Vagina (tissue), 2 donors: ENCODE measurements at regions not wholly inside any gene's neighbourhood (a gene's known extent, or its start where the extent isn't known, plus 50 kb on each side); places are given as distances from the start of the nearest gene placed in this dataset.

ENCODE experiments used
- DNase-seq, 2 donors: peaks; one replicate each; pipeline ENCODE4 v3.0.0-alpha.2; 2017; ENCODE audit errors: extremely low spot score in 2 of 2
- H3K27ac ChIP-seq: fragments of 200-600 bp; sonication (generic); one replicate; pipeline ENCODE4 v1.5.1; 2019
- H3K27me3 ChIP-seq: fragments of 200-600 bp; sonication (generic); one replicate; pipeline ENCODE4 v1.5.1; 2019
- H3K36me3 ChIP-seq, 2 donors: fragments of 200-600 bp; sonication (generic); one replicate each; pipeline ENCODE4 v1.5.1; 2017 to 2019
- H3K4me1 ChIP-seq: fragments of 200-600 bp; sonication (generic); one replicate; pipeline ENCODE4 v1.5.1; 2019
- H3K4me3 ChIP-seq, 2 donors: fragments of 200-600 bp; sonication (generic); 1 replicate in 1 of 2; 2 replicates in 1 of 2; pipeline ENCODE4 v1.5.1; 2016 to 2019
- H3K9me3 ChIP-seq: fragments of 200-600 bp; sonication (generic); one replicate; pipeline ENCODE4 v1.5.1; 2019
- CTCF ChIP-seq, 3 experiments: fragments of 450-650 bp in 2 of 3; fragments of 200-600 bp in 1 of 3; sonication (generic) in 1 of 3; IDR thresholded peaks; one replicate each; pipeline ENCODE4 v1.5.1; 2017 to 2019; ENCODE audit warnings: antibody characterized with exemption in 3 of 3, mild to moderate bottlenecking in 2 of 3, moderate library complexity in 2 of 3
- POLR2A ChIP-seq, 2 donors: fragments of 450-650 bp; IDR thresholded peaks; one replicate each; pipeline ENCODE4 v1.6.1; 2017; ENCODE audit warnings: antibody characterized with exemption in 2 of 2, mild to moderate bottlenecking in 2 of 2, moderate library complexity in 2 of 2
- POLR2AphosphoS5 ChIP-seq, 2 donors: sonication (generic); formaldehyde crosslinking; IDR thresholded peaks; one replicate each; pipeline ENCODE4 v1.9.0; 2017; ENCODE audit warnings: antibody characterized with exemption in 2 of 2, mild to moderate bottlenecking in 2 of 2, low read depth in 1 of 2; ENCODE audit not compliant: insufficient read depth in 1 of 2
- intact Hi-C: fragments of 100-400 bp; cut with DNase I; formaldehyde crosslinking; loops from one replicate; pipeline ENCODE4 v1.15.1; 2023

- H3K4me1 ChIP-seq = peaks cover 31% of the 10 kb centered on the region
- no peak overlapping the region for H3K4me3 ChIP-seq
- H3K9me3 ChIP-seq = no peaks in the 10 kb centered on the region
- H3K36me3 ChIP-seq = no peaks in the 10 kb centered on the region
- no peak overlapping the region for H3K27ac ChIP-seq
- TF ChIP-seq POLR2A (IDR thresholded peaks at IDR 0.05) = no peak
- TF ChIP-seq POLR2AphosphoS5 (IDR thresholded peaks at IDR 0.05; ENCODE audit: insufficient read depth in 1 of 2, low read depth in 1 of 2) = no peak
- TF ChIP-seq CTCF (IDR thresholded peaks at IDR 0.05) = no peak
- intact Hi-C loops = no loop called here
- no peaks in the 10 kb centered on the region for H3K27me3 ChIP-seq
- no peak for DNase-seq
Measured at GRCh38 chr12:124635316-124635715, 67.9 kb upstream of the NCOR2 start.

GRCh38 chr12:124633365-124634362 lies 66.3 kb upstream of the NCOR2 start:
- H3K27me3 ChIP-seq = no peaks in the 10 kb centered on the region
- TF ChIP-seq POLR2AphosphoS5 (IDR thresholded peaks at IDR 0.05; ENCODE audit: insufficient read depth in 1 of 2, low read depth in 1 of 2) (no peak), CTCF (IDR thresholded peaks at IDR 0.05) (no peak), POLR2A (IDR thresholded peaks at IDR 0.05) (no peak)
- H3K36me3 ChIP-seq = no peaks in the 10 kb centered on the region
- intact Hi-C loops = no loop called here
- peaks cover 31% of the 10 kb centered on the region for H3K4me1 ChIP-seq
- H3K4me3 ChIP-seq = no peak overlapping the region
- H3K27ac ChIP-seq = no peak overlapping the region
- no peak for DNase-seq
- no peaks in the 10 kb centered on the region for H3K9me3 ChIP-seq

GRCh38 chr12:124632519-124632984 lies 65.1 kb upstream of the NCOR2 start:
- Histone ChIP-seq H3K27ac (no peak overlapping the region), H3K4me1 (peaks cover 24% of the 10 kb centered on the region), H3K27me3 (no peaks in the 10 kb centered on the region), H3K9me3 (no peaks in the 10 kb centered on the region), H3K36me3 (no peaks in the 10 kb centered on the region), H3K4me3 (no peak overlapping the region)
- intact Hi-C loops = no loop called here
- TF ChIP-seq POLR2AphosphoS5 (IDR thresholded peaks at IDR 0.05; ENCODE audit: insufficient read depth in 1 of 2, low read depth in 1 of 2) (no peak), POLR2A (IDR thresholded peaks at IDR 0.05) (no peak), CTCF (IDR thresholded peaks at IDR 0.05) (no peak)
- no peak for DNase-seq

- DNase-seq = no peak
- Histone ChIP-seq H3K36me3 (no peaks in the 10 kb centered on the region), H3K4me3 (no peak overlapping the region), H3K9me3 (no peaks in the 10 kb centered on the region), H3K4me1 (peaks cover 20% of the 10 kb centered on the region), H3K27me3 (no peaks in the 10 kb centered on the region), H3K27ac (no peak overlapping the region)
- TF ChIP-seq POLR2A (IDR thresholded peaks at IDR 0.05) (no peak), POLR2AphosphoS5 (IDR thresholded peaks at IDR 0.05; ENCODE audit: insufficient read depth in 1 of 2, low read depth in 1 of 2) (no peak), CTCF (IDR thresholded peaks at IDR 0.05) (no peak)
- intact Hi-C loops = no loop called here
Measured at GRCh38 chr12:124631681-124632256, 64.4 kb upstream of the NCOR2 start.
